Osteoblast (primary cell): ENCODE measurements at regions not wholly inside any gene's neighbourhood (a gene's known extent, or its start where the extent isn't known, plus 50 kb on each side); places are given as distances from the start of the nearest gene placed in this dataset.

Experiments used
- DNase-seq: peaks from one replicate; pipeline ENCODE4 v3.0.0; 2011; ENCODE audit warnings: low spot score, mixed read lengths; ENCODE audit not compliant: insufficient read length; ENCODE audit errors: missing footprints
- H2AFZ ChIP-seq: 2 replicates; pipeline ENCODE4 v1.6.0; 2011; ENCODE audit warnings: mild to moderate bottlenecking, low read length
- H3K27ac ChIP-seq: 2 replicates; pipeline ENCODE4 v1.5.1; 2011; ENCODE audit warnings: mild to moderate bottlenecking, low read depth, low read length, moderate library complexity
- H3K27me3 ChIP-seq: 2 replicates; pipeline ENCODE4 v1.6.0; 2012; ENCODE audit warnings: mild to moderate bottlenecking, control low read depth, inconsistent platforms, low read length, moderate library complexity; ENCODE audit not compliant: insufficient read depth
- H3K36me3 ChIP-seq: 2 replicates; pipeline ENCODE4 v1.5.1; 2011; ENCODE audit warnings: mild to moderate bottlenecking, low read length, control low read depth, moderate library complexity; ENCODE audit not compliant: insufficient read depth
- H3K4me1 ChIP-seq: 2 replicates; pipeline ENCODE4 v1.5.1; 2011; ENCODE audit warnings: mild to moderate bottlenecking, low read length, control low read depth, moderate library complexity; ENCODE audit not compliant: insufficient read depth
- H3K4me2 ChIP-seq: 2 replicates; pipeline ENCODE4 v1.6.0; 2011; ENCODE audit warnings: mild to moderate bottlenecking, low read length; ENCODE audit not compliant: insufficient read depth
- H3K4me3 ChIP-seq: fragments of 200-600 bp; sonication (generic); 3 replicates; pipeline ENCODE4 v1.5.1; 2012; ENCODE audit warnings: mild to moderate bottlenecking, low read length, inconsistent platforms; ENCODE audit not compliant: insufficient read depth
- H3K79me2 ChIP-seq: 2 replicates; pipeline ENCODE4 v1.6.0; 2012; ENCODE audit warnings: mild to moderate bottlenecking, low read length, control low read depth, inconsistent platforms; ENCODE audit not compliant: insufficient read depth
- H3K9me3 ChIP-seq: 2 replicates; pipeline ENCODE4 v1.5.1; 2011; ENCODE audit warnings: low read depth, low read length, control low read depth
- H4K20me1 ChIP-seq: 2 replicates; pipeline ENCODE4 v1.6.0; 2012; ENCODE audit warnings: mild to moderate bottlenecking, low read length, control low read depth; ENCODE audit not compliant: insufficient read depth
- TF ChIP-seq, protein P1 (sequence below): IDR thresholded peaks from 2 replicates; pipeline ENCODE4 v1.5.1; 2011; ENCODE audit warnings: mild to moderate bottlenecking, low read depth, low read length, moderate library complexity; ENCODE audit errors: extremely low read depth

DNA sequence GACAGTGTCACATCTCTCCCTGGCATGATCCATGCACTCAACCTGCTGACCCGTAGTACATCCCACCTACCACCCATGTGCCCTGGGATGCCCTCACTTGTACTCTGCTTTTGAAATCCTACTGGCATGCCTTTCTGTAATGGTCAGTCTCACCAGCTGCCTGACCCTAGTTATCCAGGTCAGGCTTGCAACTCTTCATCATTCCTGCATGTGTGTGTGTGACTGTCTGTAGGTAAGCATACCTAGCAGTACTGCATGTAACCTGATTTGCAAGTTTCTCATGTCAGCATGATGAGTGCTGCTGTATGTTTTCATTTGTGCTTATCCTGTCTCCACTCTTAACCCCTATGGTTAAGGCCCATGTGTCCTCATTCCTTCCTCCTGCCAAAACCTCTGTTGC lies 202.0 kb upstream of the MTNR1B start:
- H3K9me3 ChIP-seq, result no peaks in the 10 kb centered on the region
- TF ChIP-seq, protein P1, sequence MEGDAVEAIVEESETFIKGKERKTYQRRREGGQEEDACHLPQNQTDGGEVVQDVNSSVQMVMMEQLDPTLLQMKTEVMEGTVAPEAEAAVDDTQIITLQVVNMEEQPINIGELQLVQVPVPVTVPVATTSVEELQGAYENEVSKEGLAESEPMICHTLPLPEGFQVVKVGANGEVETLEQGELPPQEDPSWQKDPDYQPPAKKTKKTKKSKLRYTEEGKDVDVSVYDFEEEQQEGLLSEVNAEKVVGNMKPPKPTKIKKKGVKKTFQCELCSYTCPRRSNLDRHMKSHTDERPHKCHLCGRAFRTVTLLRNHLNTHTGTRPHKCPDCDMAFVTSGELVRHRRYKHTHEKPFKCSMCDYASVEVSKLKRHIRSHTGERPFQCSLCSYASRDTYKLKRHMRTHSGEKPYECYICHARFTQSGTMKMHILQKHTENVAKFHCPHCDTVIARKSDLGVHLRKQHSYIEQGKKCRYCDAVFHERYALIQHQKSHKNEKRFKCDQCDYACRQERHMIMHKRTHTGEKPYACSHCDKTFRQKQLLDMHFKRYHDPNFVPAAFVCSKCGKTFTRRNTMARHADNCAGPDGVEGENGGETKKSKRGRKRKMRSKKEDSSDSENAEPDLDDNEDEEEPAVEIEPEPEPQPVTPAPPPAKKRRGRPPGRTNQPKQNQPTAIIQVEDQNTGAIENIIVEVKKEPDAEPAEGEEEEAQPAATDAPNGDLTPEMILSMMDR, result no peak
- H2AFZ ChIP-seq, result no peak overlapping the region
- peaks cover 7% of the 10 kb centered on the region for H3K4me1 ChIP-seq
- H3K4me2 ChIP-seq, result no peak overlapping the region
- no peak overlapping the region for H3K4me3 ChIP-seq
- no peaks in the 10 kb centered on the region for H3K36me3 ChIP-seq
- no peaks in the 10 kb centered on the region for H3K79me2 ChIP-seq
- H4K20me1 ChIP-seq, result no peaks in the 10 kb centered on the region
- no peak for DNase-seq
- H3K27ac ChIP-seq, result no peak overlapping the region
- no peaks in the 10 kb centered on the region for H3K27me3 ChIP-seq

DNA sequence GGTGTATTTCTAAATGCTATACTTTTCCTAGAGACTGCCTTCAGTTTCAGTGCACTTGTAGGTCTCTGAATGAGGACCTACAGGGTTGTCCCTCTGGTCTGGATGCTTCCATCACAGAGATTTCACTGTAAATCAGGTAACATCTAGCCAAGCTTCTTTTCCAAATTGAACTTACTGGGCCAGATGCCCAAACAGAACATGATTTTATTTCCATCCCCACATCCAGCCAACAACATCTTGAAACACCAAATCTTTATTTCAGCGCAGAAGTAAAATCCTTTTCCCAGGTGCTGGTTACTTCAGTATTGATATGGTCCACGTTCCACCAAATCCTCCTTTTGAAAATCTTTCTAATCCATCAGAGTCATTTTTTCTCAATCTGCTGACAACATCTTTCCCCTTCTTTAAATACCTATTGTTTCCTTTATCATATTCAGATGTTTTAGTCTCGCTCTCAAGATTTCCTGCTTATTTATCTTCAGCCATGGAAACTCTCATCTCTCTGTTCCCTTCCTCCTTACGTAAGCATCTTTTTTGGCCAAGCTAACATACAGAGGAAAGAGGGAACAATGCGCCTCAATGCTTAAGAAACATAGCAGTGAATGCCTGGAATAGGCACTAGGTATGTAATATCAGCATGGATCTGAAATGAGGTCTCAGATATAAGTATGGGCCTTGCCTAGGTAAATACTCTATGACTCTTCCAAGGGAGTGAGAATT lies 201.2 kb upstream of the MTNR1B start:
- H3K27me3 ChIP-seq, result no peaks in the 10 kb centered on the region
- H4K20me1 ChIP-seq, result no peaks in the 10 kb centered on the region
- H3K4me3 ChIP-seq, result no peak overlapping the region
- H3K4me1 ChIP-seq, result peaks cover 7% of the 10 kb centered on the region
- no peak overlapping the region for H3K27ac ChIP-seq
- no peaks in the 10 kb centered on the region for H3K9me3 ChIP-seq
- no peaks in the 10 kb centered on the region for H3K36me3 ChIP-seq
- TF ChIP-seq, protein P1, result no peak
- no peaks in the 10 kb centered on the region for H3K79me2 ChIP-seq
- no peak overlapping the region for H3K4me2 ChIP-seq
- H2AFZ ChIP-seq, result no peak overlapping the region
- DNase-seq, result no peak

DNA sequence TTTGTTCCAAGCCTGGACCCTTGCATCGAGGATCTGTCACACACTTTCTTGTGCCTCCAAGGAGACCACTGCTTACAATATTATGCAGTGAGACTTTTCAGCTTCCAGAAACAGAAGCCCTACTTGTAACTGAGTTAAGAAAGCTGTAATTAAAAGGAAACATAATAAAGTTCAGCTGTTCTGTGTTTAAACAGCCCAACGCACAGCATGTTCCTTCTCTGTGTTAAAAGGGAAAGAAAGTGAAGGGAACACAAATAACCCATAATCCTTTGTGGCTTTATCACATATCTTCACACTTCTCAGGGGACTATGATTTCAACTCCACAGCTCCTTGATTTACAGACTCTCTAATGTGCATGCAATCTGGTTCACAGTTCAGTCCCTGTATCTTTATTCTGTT lies 200.3 kb upstream of the MTNR1B start:
- H2AFZ ChIP-seq, result no peak overlapping the region
- no peak overlapping the region for H3K4me2 ChIP-seq
- H3K27ac ChIP-seq, result no peak overlapping the region
- TF ChIP-seq, protein P1, result no peak
- no peaks in the 10 kb centered on the region for H4K20me1 ChIP-seq
- H3K79me2 ChIP-seq, result no peaks in the 10 kb centered on the region
- no peaks in the 10 kb centered on the region for H3K27me3 ChIP-seq
- no peak overlapping the region for H3K4me3 ChIP-seq
- H3K4me1 ChIP-seq, result peaks cover 7% of the 10 kb centered on the region
- H3K9me3 ChIP-seq, result no peaks in the 10 kb centered on the region
- H3K36me3 ChIP-seq, result no peaks in the 10 kb centered on the region
- no peak for DNase-seq

DNA sequence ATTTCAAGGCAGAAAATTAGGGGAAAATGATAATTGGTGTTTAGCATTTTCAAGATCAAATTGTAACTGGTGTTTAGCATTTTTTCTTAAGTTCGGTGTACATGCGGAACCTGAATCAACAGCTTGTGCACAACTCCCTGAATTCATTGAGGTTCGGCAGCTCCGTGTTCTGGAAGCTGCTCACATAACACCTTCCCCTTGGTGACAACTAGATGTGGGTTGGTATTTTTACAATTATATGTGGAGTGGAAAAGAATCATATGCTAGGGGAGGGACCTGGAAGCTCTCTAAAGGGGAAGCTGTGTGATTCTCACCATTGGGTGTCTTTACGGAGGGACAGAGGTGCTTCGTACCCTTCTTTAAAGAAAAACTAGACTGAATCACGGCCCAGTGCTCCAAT lies 199.0 kb upstream of the MTNR1B start:
- H3K79me2 ChIP-seq, result no peaks in the 10 kb centered on the region
- no peak overlapping the region for H3K4me2 ChIP-seq
- H3K27me3 ChIP-seq, result no peaks in the 10 kb centered on the region
- no peak for DNase-seq
- H3K4me1 ChIP-seq, result peaks cover 7% of the 10 kb centered on the region
- H3K27ac ChIP-seq, result no peak overlapping the region
- no peaks in the 10 kb centered on the region for H4K20me1 ChIP-seq
- no peak overlapping the region for H2AFZ ChIP-seq
- H3K36me3 ChIP-seq, result no peaks in the 10 kb centered on the region
- H3K9me3 ChIP-seq, result no peaks in the 10 kb centered on the region
- H3K4me3 ChIP-seq, result no peak overlapping the region
- TF ChIP-seq, protein P1, result no peak
